Type B pancreatic cell (in vitro differentiated cells): ENCODE measurements at regions not wholly inside any gene's neighbourhood (a gene's known extent, or its start where the extent isn't known, plus 50 kb on each side); places are given as distances from the start of the nearest gene placed in this dataset.

Experiments used
- DNase-seq: peaks from one replicate; pipeline ENCODE4 v3.0.0; 2021; ENCODE audit warnings: mixed read lengths; ENCODE audit not compliant: unreplicated experiment; ENCODE audit errors: extremely low spot score
- H3K27ac Mint-ChIP-seq: 2 replicates; pipeline ENCODE4 v1.8.0; 2021; ENCODE audit warnings: mild to moderate bottlenecking, mixed read lengths
- H3K27me3 Mint-ChIP-seq: 2 replicates; pipeline ENCODE4 v1.8.0; 2021; ENCODE audit warnings: mixed read lengths
- H3K36me3 Mint-ChIP-seq: 2 replicates; pipeline ENCODE4 v1.8.0; 2021; ENCODE audit warnings: mixed read lengths
- H3K4me1 Mint-ChIP-seq: one replicate; pipeline ENCODE4 v1.8.0; 2021; ENCODE audit warnings: mixed read lengths; ENCODE audit not compliant: unreplicated experiment
- H3K4me3 Mint-ChIP-seq: 2 replicates; pipeline ENCODE4 v1.8.0; 2021; ENCODE audit warnings: mild to moderate bottlenecking, mixed read lengths
- H3K9me3 Mint-ChIP-seq: 2 replicates; pipeline ENCODE4 v1.8.0; 2021; ENCODE audit warnings: mixed read lengths
- CTCF ChIP-seq: fragments of 200-600 bp; sonication (generic); conservative IDR thresholded peaks from 2 replicates; pipeline ENCODE4 v1.5.0; 2021; ENCODE audit warnings: antibody characterized with exemption, mild to moderate bottlenecking

- H3K9me3 Mint-ChIP-seq = no peaks in the 10 kb centered on the region
- DNase-seq = no peak
- no peaks in the 10 kb centered on the region for H3K36me3 Mint-ChIP-seq
- no peak for TF ChIP-seq CTCF
- peak overlapping the region; percentile 10 for H3K27ac Mint-ChIP-seq
- H3K4me3 Mint-ChIP-seq = no peak overlapping the region
- peaks cover 27% of the 10 kb centered on the region for H3K4me1 Mint-ChIP-seq
- H3K27me3 Mint-ChIP-seq = no peaks in the 10 kb centered on the region
These were observed 60.8 kb upstream of the TMC1 start for GRCh38 chr9:72460342-72461312.

DNA sequence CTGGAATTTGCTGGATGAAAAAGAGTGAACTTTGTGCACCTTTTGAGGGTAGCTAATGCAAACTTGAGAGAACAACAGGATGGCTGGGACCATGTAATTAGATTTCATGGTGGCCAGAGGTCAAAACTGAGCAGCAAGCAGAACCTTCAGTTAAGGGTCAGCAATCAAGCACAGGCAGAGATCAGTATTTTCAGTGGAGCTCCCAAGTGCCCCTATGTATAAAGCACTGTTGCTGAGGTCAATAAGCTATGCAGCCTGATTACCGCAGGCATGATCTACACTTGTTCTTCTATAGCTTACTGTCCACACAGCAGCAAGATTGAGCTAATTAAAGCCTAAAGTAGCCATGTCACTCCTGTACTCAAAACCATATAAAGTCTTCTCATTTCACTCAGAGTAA is 62.1 kb upstream of the TMC1 start:
- no peaks in the 10 kb centered on the region for H3K27me3 Mint-ChIP-seq
- H3K36me3 Mint-ChIP-seq = no peaks in the 10 kb centered on the region
- H3K27ac Mint-ChIP-seq = no peak overlapping the region
- TF ChIP-seq CTCF = no peak
- no peaks in the 10 kb centered on the region for H3K9me3 Mint-ChIP-seq
- DNase-seq = no peak
- peaks cover 28% of the 10 kb centered on the region for H3K4me1 Mint-ChIP-seq
- H3K4me3 Mint-ChIP-seq = no peak overlapping the region

DNA sequence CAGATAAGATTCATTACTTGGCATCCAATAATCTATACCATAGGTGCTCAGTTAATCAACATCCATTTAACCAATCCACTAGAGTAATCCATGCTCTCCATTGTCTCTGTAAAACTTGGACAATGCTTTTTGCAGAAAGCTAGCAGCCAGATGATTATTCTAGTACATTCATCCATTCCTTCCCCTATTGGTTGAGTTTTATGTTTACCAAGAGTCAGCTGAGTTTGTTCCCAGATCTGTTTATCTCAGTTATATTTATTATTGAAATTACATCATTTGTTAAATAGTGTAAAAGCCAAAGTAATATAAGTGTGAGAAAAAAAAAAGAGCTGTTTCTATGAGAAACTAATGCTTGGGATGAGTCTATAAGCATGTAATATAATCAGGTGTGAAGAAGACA is 63.3 kb upstream of the TMC1 start:
- no peak for DNase-seq
- Mint-ChIP-seq H3K9me3 (no peaks in the 10 kb centered on the region), H3K27ac (no peak overlapping the region), H3K4me1 (peaks cover 27% of the 10 kb centered on the region), H3K36me3 (no peaks in the 10 kb centered on the region), H3K27me3 (no peaks in the 10 kb centered on the region), H3K4me3 (no peak overlapping the region)
- TF ChIP-seq CTCF = no peak

GRCh38 chr9:72457366-72457765 is 64.0 kb upstream of the TMC1 start:
- Mint-ChIP-seq H3K4me1 (peaks cover 27% of the 10 kb centered on the region), H3K4me3 (no peak overlapping the region), H3K36me3 (no peaks in the 10 kb centered on the region), H3K27me3 (no peaks in the 10 kb centered on the region), H3K9me3 (no peaks in the 10 kb centered on the region), H3K27ac (no peak overlapping the region)
- no peak for DNase-seq
- TF ChIP-seq CTCF = no peak

DNA sequence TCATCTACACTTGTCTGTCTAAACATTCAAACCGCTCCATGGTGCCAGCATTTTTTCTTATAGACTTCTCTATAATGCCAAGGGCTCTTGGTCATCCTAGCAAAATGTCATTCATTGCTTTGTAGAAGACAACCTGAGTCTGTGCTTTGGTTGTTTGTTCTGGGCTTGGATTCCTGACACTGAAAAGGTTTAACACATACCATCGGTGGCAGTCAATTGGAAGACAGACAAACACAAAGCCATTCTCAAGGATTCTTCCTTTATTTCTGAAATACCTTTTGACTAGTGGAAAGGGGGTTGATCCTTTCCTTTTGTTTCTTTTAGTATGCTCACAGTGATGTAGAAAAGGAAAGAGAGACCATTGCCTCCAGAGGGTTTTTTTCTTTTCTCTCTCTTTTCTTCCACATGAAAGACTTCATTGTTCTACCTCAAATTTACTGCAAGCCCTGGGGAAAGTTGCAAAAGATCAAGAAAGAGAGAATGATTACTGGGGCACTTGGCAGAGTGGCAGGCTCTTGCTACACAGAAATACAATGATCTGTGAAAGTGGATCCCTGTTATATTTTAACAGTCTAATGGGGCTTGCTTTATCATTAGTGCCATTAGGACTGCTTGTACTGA is 66.4 kb upstream of the TMC1 start:
- H3K9me3 Mint-ChIP-seq = no peaks in the 10 kb centered on the region
- no peaks in the 10 kb centered on the region for H3K36me3 Mint-ChIP-seq
- H3K27me3 Mint-ChIP-seq = no peaks in the 10 kb centered on the region
- no peak for TF ChIP-seq CTCF
- H3K27ac Mint-ChIP-seq = no peak overlapping the region
- no peak for DNase-seq
- H3K4me1 Mint-ChIP-seq = peaks cover 22% of the 10 kb centered on the region
- H3K4me3 Mint-ChIP-seq = no peak overlapping the region
